NT2/D1 (cell line): ENCODE measurements at regions not wholly inside any gene's neighbourhood (a gene's known extent, or its start where the extent isn't known, plus 50 kb on each side); places are given as distances from the start of the nearest gene placed in this dataset.

Experiments used
- SUZ12 ChIP-seq: IDR thresholded peaks from 2 replicates; pipeline ENCODE4 v1.6.1; 2011; ENCODE audit not compliant: insufficient read length, insufficient read depth; ENCODE audit errors: extremely low read depth
- YY1 ChIP-seq: IDR thresholded peaks from 2 replicates; pipeline ENCODE4 v1.6.1; 2011; ENCODE audit not compliant: insufficient read length, insufficient read depth
- ZNF274 ChIP-seq: IDR thresholded peaks from 2 replicates; pipeline ENCODE4 v1.6.1; 2011; ENCODE audit warnings: mild to moderate bottlenecking, low read depth, low read length

- no peak for TF ChIP-seq YY1
- TF ChIP-seq ZNF274 = no peak
- TF ChIP-seq SUZ12 = no peak
Observed at GRCh38 chr2:77823028-77823427, 300.9 kb upstream of the LRRTM4 start.
